ENCODE measurements at regions not wholly inside any gene's neighbourhood (a gene's known extent, or its start where the extent isn't known, plus 50 kb on each side); places are given as distances from the start of the nearest gene placed in this dataset.

GRCh38 chr21:16181018-16181417 is 451.2 kb downstream of the USP25 start:
- no peak for TF ChIP-seq CTCF (IDR thresholded peaks at IDR 0.05)
- no peaks in the 10 kb centered on the region for H3K27me3 ChIP-seq
- no peak for DNase-seq (ENCODE audit: low spot score)
- H3K27ac ChIP-seq = peak overlapping the region in 1 of 2 donors; percentile 37
- no peaks in the 10 kb centered on the region for H3K9me3 ChIP-seq
- H3K4me1 ChIP-seq = peaks cover 0 to 12% of the 10 kb centered on the region in 2 donors
- no peaks in the 10 kb centered on the region for H3K36me3 ChIP-seq
- no peak overlapping the region for H3K4me3 ChIP-seq

- no peak overlapping the region for H3K4me3 ChIP-seq
- TF ChIP-seq CTCF (IDR thresholded peaks at IDR 0.05) = no peak
Measured at GRCh38 chr21:16185766-16186165, 456.0 kb downstream of the USP25 start.

GRCh38 chr21:16186742-16187141 is 457.0 kb downstream of the USP25 start:
- TF ChIP-seq CTCF (IDR thresholded peaks at IDR 0.05) = no peak
- Histone ChIP-seq H3K4me1 (peaks cover 0 to 9% of the 10 kb centered on the region in 2 donors), H3K36me3 (no peaks in the 10 kb centered on the region), H3K27me3 (no peaks in the 10 kb centered on the region), H3K27ac (no peak overlapping the region), H3K9me3 (peaks cover 0 to 5% of the 10 kb centered on the region in 2 donors), H3K4me3 (no peak overlapping the region)
- no peak for DNase-seq (ENCODE audit: low spot score)

More at GRCh38 chr21:16185766-16186165, 456.0 kb downstream of the USP25 start:
- H3K9me3 ChIP-seq = peaks cover 0 to 5% of the 10 kb centered on the region in 2 donors
- no peaks in the 10 kb centered on the region for H3K27me3 ChIP-seq
- no peak overlapping the region for H3K27ac ChIP-seq
- H3K4me1 ChIP-seq = peaks cover 0 to 17% of the 10 kb centered on the region in 2 donors
- DNase-seq (ENCODE audit: low spot score) = no peak
- H3K36me3 ChIP-seq = no peaks in the 10 kb centered on the region

- DNase-seq (ENCODE audit: low spot score) = no peak
- no peak overlapping the region for H3K4me3 ChIP-seq
- no peaks in the 10 kb centered on the region for H3K36me3 ChIP-seq
- H3K4me1 ChIP-seq = peaks cover 0 to 9% of the 10 kb centered on the region in 2 donors
- no peak overlapping the region for H3K27ac ChIP-seq
- H3K9me3 ChIP-seq = peaks cover 0 to 5% of the 10 kb centered on the region in 2 donors
- TF ChIP-seq CTCF (IDR thresholded peaks at IDR 0.05) = no peak
- H3K27me3 ChIP-seq = no peaks in the 10 kb centered on the region
Measured at GRCh38 chr21:16187603-16188301, 458.0 kb downstream of the USP25 start.

GRCh38 chr21:16192902-16193301 is 463.1 kb downstream of the USP25 start:
- Histone ChIP-seq H3K4me1 (peaks cover 0 to 6% of the 10 kb centered on the region in 2 donors), H3K9me3 (peaks cover 0 to 5% of the 10 kb centered on the region in 2 donors), H3K4me3 (no peak overlapping the region), H3K36me3 (no peaks in the 10 kb centered on the region), H3K27ac (no peak overlapping the region), H3K27me3 (no peaks in the 10 kb centered on the region)
- DNase-seq (ENCODE audit: low spot score) = peak; percentile 59
- TF ChIP-seq CTCF (IDR thresholded peaks at IDR 0.05) = no peak
